IMR-90 (cell line): ENCODE measurements at regions not wholly inside any gene's neighbourhood (a gene's known extent, or its start where the extent isn't known, plus 50 kb on each side); places are given as distances from the start of the nearest gene placed in this dataset.

ENCODE experiments used
- BHLHE40 ChIP-seq: fragments of 150-350 bp; IDR thresholded peaks from 2 replicates; pipeline ENCODE4 v1.6.1; 2016; ENCODE audit warnings: mild to moderate bottlenecking, low read depth, low read length
- CEBPB ChIP-seq: IDR thresholded peaks from 2 replicates; pipeline ENCODE4 v1.6.1; 2012; ENCODE audit warnings: low read depth, low read length, improper control_type of control experiment
- CTCF ChIP-seq: conservative IDR thresholded peaks from 2 replicates; pipeline ENCODE4 v1.5.1; 2012; ENCODE audit warnings: mild to moderate bottlenecking, low read depth, low read length, improper control_type of control experiment
- FOS ChIP-seq: fragments of 150-350 bp; IDR thresholded peaks from 2 replicates; pipeline ENCODE4 v1.6.1; 2016; ENCODE audit warnings: low read depth, low read length
- MAFK ChIP-seq: IDR thresholded peaks from 2 replicates; pipeline ENCODE4 v1.6.1; 2012; ENCODE audit warnings: low read depth, low read length, improper control_type of control experiment
- MXI1 ChIP-seq: IDR thresholded peaks from 2 replicates; pipeline ENCODE4 v1.6.1; 2012; ENCODE audit warnings: low read depth, mild to moderate bottlenecking, low read length, moderate library complexity, borderline replicate concordance
- POLR2A ChIP-seq: IDR thresholded peaks from 2 replicates; pipeline ENCODE4 v1.6.1; 2012; ENCODE audit warnings: mild to moderate bottlenecking, low read depth, low read length
- RAD21 ChIP-seq: IDR thresholded peaks from 2 replicates; pipeline ENCODE4 v1.6.1; 2012; ENCODE audit warnings: low read length, improper control_type of control experiment
- RCOR1 ChIP-seq: IDR thresholded peaks from 2 replicates; pipeline ENCODE4 v1.6.1; 2012; ENCODE audit warnings: mild to moderate bottlenecking, low read length, improper control_type of control experiment; ENCODE audit not compliant: insufficient replicate concordance
- RFX5 ChIP-seq: IDR thresholded peaks from 2 replicates; pipeline ENCODE4 v1.8.0; 2012; ENCODE audit warnings: low read depth, mild to moderate bottlenecking, low read length, moderate library complexity

GRCh38 chr16:9602189-9602588, 510.7 kb downstream of the HAPSTR1 start:
- TF ChIP-seq POLR2A (no peak), CTCF (no peak), MXI1 (no peak), MAFK (no peak), RFX5 (no peak), RAD21 (no peak), BHLHE40 (no peak), FOS (no peak), RCOR1 (no peak), CEBPB (no peak)
